K562 (cell line): ENCODE measurements at regions not wholly inside any gene's neighbourhood (a gene's known extent, or its start where the extent isn't known, plus 50 kb on each side); places are given as distances from the start of the nearest gene placed in this dataset.

ENCODE experiments used
- CEBPB ChIP-seq: fragments of 450-650 bp; IDR thresholded peaks from 2 replicates; pipeline ENCODE4 v1.6.1; 2016; ENCODE audit warnings: missing genetic modification characterization, missing compliant biosample characterization
- EGR1 ChIP-seq: fragments of 450-650 bp; conservative IDR thresholded peaks from 2 replicates; pipeline ENCODE4 v1.6.1; 2017; ENCODE audit warnings: mild to moderate bottlenecking
- ERF ChIP-seq: fragments of 450-650 bp; formaldehyde crosslinking; IDR thresholded peaks from 2 replicates; pipeline ENCODE4 v1.4.0; 2020; ENCODE audit warnings: mild to moderate bottlenecking, mixed read lengths
- GABPB1 ChIP-seq: sonication (generic); formaldehyde crosslinking; IDR thresholded peaks from 2 replicates; pipeline ENCODE4 v1.8.0; 2022; ENCODE audit warnings: mild to moderate bottlenecking, missing genetic modification reagents
- SMC3 ChIP-seq: conservative IDR thresholded peaks from 2 replicates; pipeline ENCODE4 v1.6.1; 2011; ENCODE audit warnings: low read depth, low read length, improper control_type of control experiment; ENCODE audit not compliant: insufficient read depth
- SPI1 ChIP-seq: IDR thresholded peaks from 2 replicates; pipeline ENCODE4 v1.6.1; 2011; ENCODE audit warnings: low read depth, low read length, control low read depth, borderline replicate concordance
- SREBF1 ChIP-seq: fragments of 150-350 bp; IDR thresholded peaks from 2 replicates; pipeline ENCODE4 v1.6.1; 2014; ENCODE audit warnings: antibody characterized with exemption, low read depth, low read length, borderline replicate concordance
- SUPT5H ChIP-seq: fragments of 450-650 bp; IDR thresholded peaks from 2 replicates; pipeline ENCODE4 v1.6.1; 2016
- ZSCAN32 ChIP-seq: fragments of 450-650 bp; formaldehyde crosslinking; IDR thresholded peaks from 2 replicates; pipeline ENCODE4 v1.4.0; 2020; ENCODE audit warnings: mild to moderate bottlenecking, moderate library complexity

DNA sequence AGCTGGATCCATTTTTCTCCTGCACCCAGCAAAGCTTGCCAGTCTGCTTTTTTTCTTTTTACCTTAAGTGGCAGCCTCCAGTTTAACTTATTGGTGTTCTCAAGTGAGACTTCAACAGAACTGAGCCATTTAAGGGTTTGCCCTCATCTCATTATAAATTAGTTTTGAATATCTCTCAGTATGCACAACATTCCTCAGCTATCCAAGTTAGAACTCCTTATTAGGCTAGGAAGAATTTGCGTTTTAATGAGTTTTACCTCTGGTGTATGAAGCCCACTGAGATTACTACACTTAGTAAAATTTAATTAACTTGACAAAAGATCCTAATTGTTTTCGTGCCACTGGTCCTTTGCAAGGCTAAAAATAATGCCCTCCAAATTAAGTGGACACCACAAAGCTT lies 232.4 kb downstream of the CDH11 start:
- no peak for TF ChIP-seq SREBF1
- no peak for TF ChIP-seq SUPT5H
- TF ChIP-seq GABPB1: no peak
- TF ChIP-seq SMC3: no peak
- TF ChIP-seq CEBPB (tag): no peak
- TF ChIP-seq ERF (CRISPR knock-in tag): no peak
- TF ChIP-seq SPI1: no peak
- TF ChIP-seq EGR1: no peak
- no peak for TF ChIP-seq ZSCAN32 (CRISPR knock-in tag)
